ENCODE measurements at regions not wholly inside any gene's neighbourhood (a gene's known extent, or its start where the extent isn't known, plus 50 kb on each side); places are given as distances from the start of the nearest gene placed in this dataset.

DNA sequence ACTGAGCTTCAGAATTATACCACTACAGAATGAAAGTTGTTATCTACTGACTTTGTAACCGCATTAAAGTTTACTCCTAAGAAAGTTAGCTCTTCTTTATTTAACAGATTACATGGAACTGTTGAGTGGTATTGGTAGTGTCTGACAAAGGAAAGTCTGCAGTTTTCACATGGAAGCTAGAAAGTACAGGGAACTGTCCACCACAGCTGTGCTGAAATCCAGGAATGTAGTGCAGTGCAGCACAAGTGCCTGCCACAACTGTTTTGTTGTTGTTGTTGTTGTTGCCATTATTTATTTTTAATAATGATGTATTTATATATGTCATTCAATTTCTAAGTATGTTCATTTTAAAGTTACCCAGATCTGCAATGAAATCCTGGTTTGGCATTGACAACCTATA is 464.9 kb downstream of the TBC1D32 start:
- DNase-seq (ENCODE audit: low spot score) = no peak
- TF ChIP-seq CTCF (IDR thresholded peaks at IDR 0.05; ENCODE audit: extremely low read depth, insufficient read depth, missing control alignments) = no peak
- in situ Hi-C loops (cut with MboI; ENCODE audit: low pct_unique_long_range_greater_than_20kb, low sequenced_read_pairs, unreplicated experiment) = no loop called here

DNA sequence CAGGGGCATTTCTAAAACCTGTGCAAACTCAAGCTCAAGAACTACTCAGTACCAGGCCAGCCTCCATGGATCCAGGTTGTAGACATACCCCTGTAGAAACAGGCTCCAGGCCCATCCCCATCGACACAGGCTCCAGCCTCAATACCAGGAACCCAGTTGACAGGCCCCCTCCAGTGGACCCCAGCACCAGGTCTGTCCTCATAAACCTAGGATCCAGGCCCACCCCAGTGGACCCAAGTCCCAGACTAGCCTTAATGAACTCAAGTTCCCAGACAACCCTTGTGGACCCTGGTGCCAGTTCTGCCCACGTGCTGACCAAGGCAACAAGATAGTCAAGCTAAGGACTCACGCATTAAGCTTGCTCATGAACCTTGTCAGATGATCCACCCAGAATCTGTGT is 476.9 kb downstream of the TBC1D32 start:
- no peak for DNase-seq (ENCODE audit: low spot score)
- in situ Hi-C loops (cut with MboI; ENCODE audit: low pct_unique_long_range_greater_than_20kb, low sequenced_read_pairs, unreplicated experiment) = no loop called here
- TF ChIP-seq CTCF (IDR thresholded peaks at IDR 0.05; ENCODE audit: extremely low read depth, insufficient read depth, missing control alignments) = no peak

GRCh38 chr6:120854583-120854982 is 479.7 kb downstream of the TBC1D32 start:
- in situ Hi-C loops (cut with MboI; ENCODE audit: low pct_unique_long_range_greater_than_20kb, low sequenced_read_pairs, unreplicated experiment) = no loop called here
- TF ChIP-seq CTCF (IDR thresholded peaks at IDR 0.05; ENCODE audit: extremely low read depth, insufficient read depth, missing control alignments) = no peak
- DNase-seq (ENCODE audit: low spot score) = no peak

- in situ Hi-C loops (cut with MboI; ENCODE audit: low pct_unique_long_range_greater_than_20kb, low sequenced_read_pairs, unreplicated experiment) = no loop called here
- no peak for DNase-seq (ENCODE audit: low spot score)
- TF ChIP-seq CTCF (IDR thresholded peaks at IDR 0.05; ENCODE audit: extremely low read depth, insufficient read depth, missing control alignments) = no peak
Measured at GRCh38 chr6:120853489-120853888, 480.8 kb downstream of the TBC1D32 start.

- DNase-seq (ENCODE audit: low spot score) = no peak
- TF ChIP-seq CTCF (IDR thresholded peaks at IDR 0.05; ENCODE audit: extremely low read depth, insufficient read depth, missing control alignments) = no peak
- in situ Hi-C loops (cut with MboI; ENCODE audit: low pct_unique_long_range_greater_than_20kb, low sequenced_read_pairs, unreplicated experiment) = no loop called here
Measured at GRCh38 chr6:120852293-120852849, 481.9 kb downstream of the TBC1D32 start.

GRCh38 chr6:120826253-120826652 is 508.0 kb downstream of the TBC1D32 start:
- in situ Hi-C loops (cut with MboI; ENCODE audit: low pct_unique_long_range_greater_than_20kb, low sequenced_read_pairs, unreplicated experiment) = no loop called here
- TF ChIP-seq CTCF (IDR thresholded peaks at IDR 0.05; ENCODE audit: extremely low read depth, insufficient read depth, missing control alignments) = peak; percentile 42
- no peak for DNase-seq (ENCODE audit: low spot score)

DNA sequence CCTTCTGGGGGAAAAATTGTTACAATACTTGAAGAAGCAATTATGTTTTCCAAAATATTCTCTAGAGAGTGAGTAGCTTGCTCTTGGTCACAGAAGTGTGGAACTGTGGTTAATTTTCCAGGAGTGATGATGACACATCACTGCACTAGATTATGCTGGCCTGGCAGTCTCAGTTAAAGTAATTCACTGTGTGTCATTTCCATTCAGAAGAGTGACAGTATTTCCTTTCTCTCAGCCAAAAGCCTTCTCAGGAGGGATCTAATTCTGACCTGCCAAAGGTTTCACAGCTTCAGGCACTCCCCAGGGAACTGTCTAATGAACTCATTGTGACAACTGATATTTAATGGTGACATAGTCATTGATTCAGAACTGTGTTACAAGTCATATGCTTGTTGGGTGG is 517.5 kb downstream of the TBC1D32 start:
- no peak for TF ChIP-seq CTCF (IDR thresholded peaks at IDR 0.05; ENCODE audit: extremely low read depth, insufficient read depth, missing control alignments)
- in situ Hi-C loops (cut with MboI; ENCODE audit: low pct_unique_long_range_greater_than_20kb, low sequenced_read_pairs, unreplicated experiment) = no loop called here

More for the DNA sequence above, 517.5 kb downstream of the TBC1D32 start:
- DNase-seq (ENCODE audit: low spot score) = no peak

All from GM13977 (cell line).